H9 (cell line): ENCODE measurements at regions not wholly inside any gene's neighbourhood (a gene's known extent, or its start where the extent isn't known, plus 50 kb on each side); places are given as distances from the start of the nearest gene placed in this dataset.

Experiments
- DNase-seq: peaks from one replicate; pipeline ENCODE4 v3.0.0-alpha.2; 2017
- H2AFZ ChIP-seq: one replicate; pipeline ENCODE4 v1.6.1; 2013; ENCODE audit warnings: mild to moderate bottlenecking, low read length, control low read depth, moderate library complexity
- H2AK5ac ChIP-seq: 2 replicates; pipeline ENCODE4 v1.6.1; 2013; ENCODE audit warnings: low read length, control low read depth, mixed read lengths; ENCODE audit not compliant: insufficient read length
- H2BK120ac ChIP-seq: one replicate; pipeline ENCODE4 v1.6.1; 2013; ENCODE audit warnings: low read depth, mild to moderate bottlenecking, low read length, control low read depth, inconsistent platforms; ENCODE audit not compliant: poor library complexity, severe bottlenecking
- H2BK12ac ChIP-seq: 2 replicates; pipeline ENCODE4 v1.6.1; 2013; ENCODE audit warnings: low read length, control low read depth, mixed read lengths, low read depth; ENCODE audit not compliant: insufficient read length
- H2BK15ac ChIP-seq: 2 replicates; pipeline ENCODE4 v1.6.1; 2013; ENCODE audit warnings: low read depth, low read length, control low read depth
- H2BK20ac ChIP-seq: one replicate; pipeline ENCODE4 v1.6.1; 2013; ENCODE audit warnings: low read depth, mild to moderate bottlenecking, low read length, control low read depth, inconsistent platforms; ENCODE audit not compliant: poor library complexity, severe bottlenecking
- H2BK5ac ChIP-seq: 2 replicates; pipeline ENCODE4 v1.6.1; 2013; ENCODE audit warnings: low read length, control low read depth, mixed read lengths; ENCODE audit not compliant: insufficient read length
- H3K14ac ChIP-seq: 2 replicates; pipeline ENCODE4 v1.6.1; 2013; ENCODE audit warnings: low read length, control low read depth; ENCODE audit not compliant: insufficient read depth
- H3K18ac ChIP-seq: 2 replicates; pipeline ENCODE4 v1.6.1; 2013; ENCODE audit warnings: low read depth, mild to moderate bottlenecking, mixed read lengths, low read length, control low read depth; ENCODE audit not compliant: insufficient read length
- H3K23ac ChIP-seq: 2 replicates; pipeline ENCODE4 v1.6.1; 2013; ENCODE audit warnings: low read length, control low read depth, mixed read lengths, low read depth; ENCODE audit not compliant: insufficient read length
- H3K23me2 ChIP-seq: 2 replicates; pipeline ENCODE4 v1.6.1; 2013; ENCODE audit warnings: low read depth, mild to moderate bottlenecking, mixed read lengths, low read length, control low read depth; ENCODE audit not compliant: insufficient read length, poor library complexity, severe bottlenecking
- H3K27ac ChIP-seq: 2 replicates; pipeline ENCODE4 v1.5.1; 2013; ENCODE audit warnings: low read length, control low read depth, mixed read lengths, low read depth; ENCODE audit not compliant: insufficient read length
- H3K27me3 ChIP-seq: 2 replicates; pipeline ENCODE4 v1.6.1; 2013; ENCODE audit warnings: low read length, control low read depth, inconsistent platforms; ENCODE audit not compliant: insufficient read depth
- H3K4ac ChIP-seq: 2 replicates; pipeline ENCODE4 v1.6.1; 2013; ENCODE audit warnings: low read depth, mild to moderate bottlenecking, control low read depth, inconsistent platforms, low read length, moderate library complexity
- H3K4me1 ChIP-seq: 2 replicates; pipeline ENCODE4 v1.6.1; 2013; ENCODE audit warnings: low read length, control low read depth, inconsistent platforms; ENCODE audit not compliant: insufficient read depth
- H3K4me2 ChIP-seq: 2 replicates; pipeline ENCODE4 v1.6.1; 2013; ENCODE audit warnings: low read length, control low read depth, mixed read lengths; ENCODE audit not compliant: insufficient read length, insufficient read depth
- H3K56ac ChIP-seq: 2 replicates; pipeline ENCODE4 v1.6.1; 2013; ENCODE audit warnings: low read depth, mild to moderate bottlenecking, mixed read lengths, low read length, control low read depth; ENCODE audit not compliant: insufficient read length
- H3K79me1 ChIP-seq: 2 replicates; pipeline ENCODE4 v1.6.1; 2013; ENCODE audit warnings: low read depth, mild to moderate bottlenecking, moderate library complexity, low read length, control low read depth, inconsistent platforms; ENCODE audit not compliant: insufficient read depth, poor library complexity, severe bottlenecking
- H3K79me2 ChIP-seq: 2 replicates; pipeline ENCODE4 v1.6.1; 2013; ENCODE audit warnings: low read length, control low read depth, inconsistent platforms; ENCODE audit not compliant: insufficient read depth
- H3K9ac ChIP-seq: 2 replicates; pipeline ENCODE4 v1.6.1; 2013; ENCODE audit warnings: low read length, control low read depth, mixed read lengths; ENCODE audit not compliant: insufficient read length; ENCODE audit errors: extremely low read depth
- H3K9me3 ChIP-seq: one replicate; pipeline ENCODE4 v1.6.1; 2013; ENCODE audit warnings: low read depth, low read length, inconsistent platforms; ENCODE audit not compliant: control insufficient read depth
- H3T11ph ChIP-seq: one replicate; pipeline ENCODE4 v1.6.1; 2013; ENCODE audit warnings: mild to moderate bottlenecking, low read length, control low read depth, inconsistent platforms
- H4K20me1 ChIP-seq: one replicate; pipeline ENCODE4 v1.6.1; 2013; ENCODE audit not compliant: control insufficient read depth, insufficient read length, insufficient read depth
- H4K5ac ChIP-seq: 2 replicates; pipeline ENCODE4 v1.6.1; 2013; ENCODE audit warnings: low read depth, mild to moderate bottlenecking, mixed read lengths, low read length, control low read depth; ENCODE audit not compliant: insufficient read length
- H4K8ac ChIP-seq: replicated peaks from 2 replicates; pipeline ENCODE4 v1.6.1; 2013; ENCODE audit warnings: low read length, control low read depth, mixed read lengths, low read depth; ENCODE audit not compliant: insufficient read length
- H4K91ac ChIP-seq: 2 replicates; pipeline ENCODE4 v1.6.1; 2013; ENCODE audit warnings: low read depth, mild to moderate bottlenecking, moderate library complexity, mixed read lengths, low read length, control low read depth; ENCODE audit not compliant: insufficient read length
- H3K27ac Mint-ChIP-seq, 3 experiments: 2 replicates in 2 of 3; 3 replicates in 1 of 3; pipeline ENCODE4 v1.8.0; 2020 to 2021; ENCODE audit warnings: mixed read lengths in 3 of 3, mild to moderate bottlenecking in 1 of 3, moderate library complexity in 1 of 3
- H3K27me3 Mint-ChIP-seq: 2 replicates; pipeline ENCODE4 v1.8.0; 2021; ENCODE audit warnings: low read depth, mild to moderate bottlenecking, moderate library complexity, mixed read lengths
- H3K36me3 Mint-ChIP-seq, 3 experiments: 2 replicates in 2 of 3; 3 replicates in 1 of 3; pipeline ENCODE4 v1.8.0; 2020 to 2021; ENCODE audit warnings: low read depth in 3 of 3, mixed read lengths in 3 of 3; ENCODE audit not compliant: insufficient read depth in 1 of 3
- H3K4me1 Mint-ChIP-seq, 2 experiments: 2 replicates each; pipeline ENCODE4 v1.8.0; 2020; ENCODE audit warnings: mixed read lengths in 2 of 2
- H3K4me3 Mint-ChIP-seq, 2 experiments: 2 replicates in 1 of 2; 3 replicates in 1 of 2; pipeline ENCODE4 v1.8.0; 2020 to 2021; ENCODE audit warnings: mild to moderate bottlenecking in 2 of 2, mixed read lengths in 2 of 2, moderate library complexity in 1 of 2
- H3K9me3 Mint-ChIP-seq, 2 experiments: 2 replicates in 1 of 2; 3 replicates in 1 of 2; pipeline ENCODE4 v1.8.0; 2020; ENCODE audit warnings: mild to moderate bottlenecking in 2 of 2, mixed read lengths in 2 of 2, moderate library complexity in 1 of 2
- CTCF ChIP-seq: fragments of 200-600 bp; sonication (generic); conservative IDR thresholded peaks from 3 replicates; pipeline ENCODE4 v1.8.0; 2021; ENCODE audit warnings: antibody characterized with exemption, mild to moderate bottlenecking
- WGBS: extraction: QIAGEN DNeasy Blood & Tissue Kit; methylation state at CpG from one replicate; pipeline ENCODE4 v1.1.7; 2013; ENCODE audit warnings: missing lambda C conversion rate, low lambda C conversion rate, mixed read lengths; ENCODE audit not compliant: insufficient read length; ENCODE audit errors: extremely low coverage; 5-methylcytosine and 5-hydroxymethylcytosine counted together

GRCh38 chr10:132480356-132480755, 57.2 kb upstream of the INPP5A start:
- H3K56ac ChIP-seq = no peak overlapping the region
- H4K91ac ChIP-seq = no peak overlapping the region
- no peak overlapping the region for H3K4me2 ChIP-seq
- no peaks in the 10 kb centered on the region for H3K23me2 ChIP-seq
- H3K4me3 Mint-ChIP-seq = no peak overlapping the region
- no peak overlapping the region for H2BK15ac ChIP-seq
- H3K9me3 Mint-ChIP-seq = peaks cover 0 to 5% of the 10 kb centered on the region in 2 experiments; a peak in 2 of 5 replicates
- H3K27me3 Mint-ChIP-seq = peaks cover 20% of the 10 kb centered on the region
- H2BK120ac ChIP-seq = no peak overlapping the region
- H3K9me3 ChIP-seq = no peaks in the 10 kb centered on the region
- H3K27ac ChIP-seq = no peak overlapping the region
- H3T11ph ChIP-seq = no peak overlapping the region
- H3K4me1 Mint-ChIP-seq = peaks cover 17 to 20% of the 10 kb centered on the region in 2 experiments
- no peak overlapping the region for H2AFZ ChIP-seq
- H4K5ac ChIP-seq = no peak overlapping the region
- H3K23ac ChIP-seq = no peak overlapping the region
- no peak overlapping the region for H3K4ac ChIP-seq
- no peak overlapping the region for H2BK5ac ChIP-seq
- no peaks in the 10 kb centered on the region; a peak in 1 of 7 replicates for H3K36me3 Mint-ChIP-seq
- H2BK20ac ChIP-seq = no peak overlapping the region
- no peaks in the 10 kb centered on the region for H3K79me2 ChIP-seq
- H3K18ac ChIP-seq = no peak overlapping the region
- DNase-seq = no peak
- H4K8ac ChIP-seq = no peak overlapping the region
- no peak overlapping the region for H3K14ac ChIP-seq
- H4K20me1 ChIP-seq = no peaks in the 10 kb centered on the region
- no peak overlapping the region for H2AK5ac ChIP-seq
- no peaks in the 10 kb centered on the region; the same call in 1 of the 2 replicates for H3K27me3 ChIP-seq
- no peaks in the 10 kb centered on the region for H3K79me1 ChIP-seq
- H3K9ac ChIP-seq = no peak overlapping the region
- TF ChIP-seq CTCF = no peak
- no CpG with 5 or more reads among the region's 7 CpGs for WGBS
- H3K27ac Mint-ChIP-seq = no peak overlapping the region; a peak in 1 of 7 replicates
- H2BK12ac ChIP-seq = no peak overlapping the region
- no peaks in the 10 kb centered on the region; the same call in 1 of the 2 replicates for H3K4me1 ChIP-seq
